PC-3 (cell line): ENCODE measurements at regions not wholly inside any gene's neighbourhood (a gene's known extent, or its start where the extent isn't known, plus 50 kb on each side); places are given as distances from the start of the nearest gene placed in this dataset.

Source experiments
- EZH2 ChIP-seq: fragments of 300-600 bp; sonication (generic); IDR thresholded peaks from one replicate; pipeline ENCODE4 v1.6.1; 2017; ENCODE audit warnings: antibody characterized with exemption, mild to moderate bottlenecking, low read length; ENCODE audit not compliant: unreplicated experiment
- EZH2phosphoT487 ChIP-seq: fragments of 300-600 bp; sonication (generic); IDR thresholded peaks from 2 replicates; pipeline ENCODE4 v1.6.1; 2018; ENCODE audit warnings: mild to moderate bottlenecking, antibody characterized with exemption, low read length, borderline replicate concordance
- TF ChIP-seq, protein P1 (sequence below): fragments of 300-600 bp; sonication (generic); conservative IDR thresholded peaks from 2 replicates; pipeline ENCODE4 v1.5.1; 2017; ENCODE audit warnings: antibody characterized with exemption, low read depth, mild to moderate bottlenecking, low read length

DNA sequence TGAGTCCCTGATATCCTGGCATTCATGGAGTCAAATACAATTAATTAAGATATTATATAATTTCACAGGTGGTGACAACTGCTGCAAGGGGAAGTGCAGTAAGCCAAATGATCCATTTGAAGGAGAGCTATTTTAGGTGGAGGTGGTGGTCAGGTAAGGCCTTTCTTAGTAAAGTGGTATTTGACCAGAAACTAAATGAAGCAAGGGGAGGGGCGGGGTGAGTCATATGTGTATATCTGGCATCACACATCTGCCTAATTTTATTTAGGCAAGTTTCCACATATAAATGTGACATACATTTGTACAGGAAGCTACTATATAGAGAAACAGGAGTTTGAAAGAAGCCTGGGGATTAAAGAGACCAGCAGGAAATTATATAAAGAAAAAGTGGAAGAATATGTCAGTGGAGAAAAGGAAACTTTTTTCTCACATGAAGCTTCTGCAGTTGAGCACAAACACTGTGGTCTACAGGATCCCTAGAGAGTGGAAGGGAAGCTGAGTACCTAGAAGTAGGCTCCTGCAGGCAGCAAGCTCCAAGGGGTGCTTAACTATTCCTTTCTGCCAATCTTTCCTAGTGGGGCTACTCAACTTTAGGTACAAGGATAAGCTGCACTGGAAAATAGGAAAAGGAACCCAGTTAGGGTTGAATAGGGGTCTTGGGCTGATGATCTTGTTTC lies 99.6 kb downstream of the OGFRL1 start:
- TF ChIP-seq EZH2phosphoT487 (no peak), EZH2 (no peak)
- TF ChIP-seq, protein P1, sequence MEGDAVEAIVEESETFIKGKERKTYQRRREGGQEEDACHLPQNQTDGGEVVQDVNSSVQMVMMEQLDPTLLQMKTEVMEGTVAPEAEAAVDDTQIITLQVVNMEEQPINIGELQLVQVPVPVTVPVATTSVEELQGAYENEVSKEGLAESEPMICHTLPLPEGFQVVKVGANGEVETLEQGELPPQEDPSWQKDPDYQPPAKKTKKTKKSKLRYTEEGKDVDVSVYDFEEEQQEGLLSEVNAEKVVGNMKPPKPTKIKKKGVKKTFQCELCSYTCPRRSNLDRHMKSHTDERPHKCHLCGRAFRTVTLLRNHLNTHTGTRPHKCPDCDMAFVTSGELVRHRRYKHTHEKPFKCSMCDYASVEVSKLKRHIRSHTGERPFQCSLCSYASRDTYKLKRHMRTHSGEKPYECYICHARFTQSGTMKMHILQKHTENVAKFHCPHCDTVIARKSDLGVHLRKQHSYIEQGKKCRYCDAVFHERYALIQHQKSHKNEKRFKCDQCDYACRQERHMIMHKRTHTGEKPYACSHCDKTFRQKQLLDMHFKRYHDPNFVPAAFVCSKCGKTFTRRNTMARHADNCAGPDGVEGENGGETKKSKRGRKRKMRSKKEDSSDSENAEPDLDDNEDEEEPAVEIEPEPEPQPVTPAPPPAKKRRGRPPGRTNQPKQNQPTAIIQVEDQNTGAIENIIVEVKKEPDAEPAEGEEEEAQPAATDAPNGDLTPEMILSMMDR, result no peak
